Mesothelial cell of epicardium (in vitro differentiated cells): ENCODE measurements at regions not wholly inside any gene's neighbourhood (a gene's known extent, or its start where the extent isn't known, plus 50 kb on each side); places are given as distances from the start of the nearest gene placed in this dataset.

Source experiments
- DNase-seq, 2 experiments: peaks; one replicate each; pipeline ENCODE4 v3.0.0; 2021; ENCODE audit warnings: low spot score in 2 of 2; ENCODE audit not compliant: unreplicated experiment in 2 of 2
- H3K27ac Mint-ChIP-seq: 2 replicates; pipeline ENCODE4 v1.8.0; 2021; ENCODE audit warnings: mixed read lengths
- H3K27me3 Mint-ChIP-seq: 2 replicates; pipeline ENCODE4 v1.8.0; 2021; ENCODE audit warnings: low read depth, mixed read lengths
- H3K36me3 Mint-ChIP-seq: 2 replicates; pipeline ENCODE4 v1.8.0; 2021; ENCODE audit warnings: mixed read lengths
- H3K4me1 Mint-ChIP-seq: 2 replicates; pipeline ENCODE4 v1.8.0; 2021; ENCODE audit warnings: mixed read lengths
- H3K4me3 Mint-ChIP-seq: 2 replicates; pipeline ENCODE4 v1.8.0; 2021; ENCODE audit warnings: mild to moderate bottlenecking, moderate library complexity, mixed read lengths
- H3K9me3 Mint-ChIP-seq: 2 replicates; pipeline ENCODE4 v1.8.0; 2021; ENCODE audit warnings: mixed read lengths
- TF ChIP-seq, protein P1 (sequence below): fragments of 200-600 bp; sonication (generic); IDR thresholded peaks from one replicate; pipeline ENCODE4 v1.5.0; 2021; ENCODE audit warnings: antibody characterized with exemption; ENCODE audit not compliant: unreplicated experiment

DNA sequence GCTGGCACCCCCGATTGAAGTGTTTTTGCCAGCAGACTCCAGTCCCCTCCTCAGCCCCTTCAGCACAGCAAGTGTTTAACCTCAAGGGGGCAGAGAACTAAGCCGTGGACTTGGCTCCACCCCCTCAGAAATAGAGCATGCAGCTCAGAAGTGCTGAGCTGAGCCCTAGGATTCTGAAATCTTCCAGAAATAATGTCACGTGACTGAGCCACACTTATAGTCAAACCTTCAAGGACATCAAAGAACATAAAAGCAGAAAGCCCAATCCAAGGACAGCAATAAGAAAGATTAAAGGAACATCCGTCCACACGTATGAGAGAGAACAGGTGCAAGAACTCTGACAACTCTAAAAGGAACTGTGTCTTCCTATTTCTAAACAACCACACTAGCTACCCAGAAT lies 317.7 kb upstream of the LRFN5 start:
- H3K27me3 Mint-ChIP-seq, result no peaks in the 10 kb centered on the region
- no peak for DNase-seq
- no peak overlapping the region for H3K27ac Mint-ChIP-seq
- peaks cover 13% of the 10 kb centered on the region for H3K9me3 Mint-ChIP-seq
- no peak overlapping the region for H3K4me3 Mint-ChIP-seq
- H3K4me1 Mint-ChIP-seq, result no peaks in the 10 kb centered on the region
- peaks cover 4% of the 10 kb centered on the region for H3K36me3 Mint-ChIP-seq
- TF ChIP-seq, protein P1, sequence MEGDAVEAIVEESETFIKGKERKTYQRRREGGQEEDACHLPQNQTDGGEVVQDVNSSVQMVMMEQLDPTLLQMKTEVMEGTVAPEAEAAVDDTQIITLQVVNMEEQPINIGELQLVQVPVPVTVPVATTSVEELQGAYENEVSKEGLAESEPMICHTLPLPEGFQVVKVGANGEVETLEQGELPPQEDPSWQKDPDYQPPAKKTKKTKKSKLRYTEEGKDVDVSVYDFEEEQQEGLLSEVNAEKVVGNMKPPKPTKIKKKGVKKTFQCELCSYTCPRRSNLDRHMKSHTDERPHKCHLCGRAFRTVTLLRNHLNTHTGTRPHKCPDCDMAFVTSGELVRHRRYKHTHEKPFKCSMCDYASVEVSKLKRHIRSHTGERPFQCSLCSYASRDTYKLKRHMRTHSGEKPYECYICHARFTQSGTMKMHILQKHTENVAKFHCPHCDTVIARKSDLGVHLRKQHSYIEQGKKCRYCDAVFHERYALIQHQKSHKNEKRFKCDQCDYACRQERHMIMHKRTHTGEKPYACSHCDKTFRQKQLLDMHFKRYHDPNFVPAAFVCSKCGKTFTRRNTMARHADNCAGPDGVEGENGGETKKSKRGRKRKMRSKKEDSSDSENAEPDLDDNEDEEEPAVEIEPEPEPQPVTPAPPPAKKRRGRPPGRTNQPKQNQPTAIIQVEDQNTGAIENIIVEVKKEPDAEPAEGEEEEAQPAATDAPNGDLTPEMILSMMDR, result no peak

DNA sequence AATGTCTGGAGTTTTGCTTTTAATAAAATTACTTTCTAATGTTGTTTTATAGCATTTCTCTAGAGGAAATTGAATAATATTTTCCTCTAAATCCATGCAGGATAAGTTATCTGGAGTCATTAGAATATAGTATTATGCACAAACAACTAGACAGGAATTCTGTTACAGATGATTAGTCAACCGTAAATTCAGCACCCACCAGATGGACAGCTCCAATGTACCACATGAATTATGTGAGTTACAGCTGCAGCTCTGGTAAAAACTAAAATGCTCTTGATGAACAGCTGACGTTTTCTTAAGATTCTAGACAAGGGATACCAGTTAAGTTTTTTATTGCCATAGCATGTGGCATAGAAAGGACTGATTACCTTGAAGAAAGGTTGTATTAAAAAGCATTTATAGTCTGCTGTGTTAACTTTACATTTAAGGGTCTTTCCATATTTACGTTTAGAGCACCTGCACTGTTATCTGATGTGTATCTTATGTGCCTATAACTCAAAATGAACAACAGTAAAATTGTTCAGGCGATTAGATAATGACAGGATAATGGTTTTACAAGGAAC lies 321.4 kb upstream of the LRFN5 start:
- Mint-ChIP-seq H3K36me3 (peaks cover 4% of the 10 kb centered on the region), H3K9me3 (peaks cover 5% of the 10 kb centered on the region), H3K4me3 (no peak overlapping the region), H3K27me3 (no peaks in the 10 kb centered on the region), H3K4me1 (no peaks in the 10 kb centered on the region), H3K27ac (no peak overlapping the region)
- TF ChIP-seq, protein P1, result no peak
- DNase-seq, result peak in 1 of 2 experiments; percentile 44

DNA sequence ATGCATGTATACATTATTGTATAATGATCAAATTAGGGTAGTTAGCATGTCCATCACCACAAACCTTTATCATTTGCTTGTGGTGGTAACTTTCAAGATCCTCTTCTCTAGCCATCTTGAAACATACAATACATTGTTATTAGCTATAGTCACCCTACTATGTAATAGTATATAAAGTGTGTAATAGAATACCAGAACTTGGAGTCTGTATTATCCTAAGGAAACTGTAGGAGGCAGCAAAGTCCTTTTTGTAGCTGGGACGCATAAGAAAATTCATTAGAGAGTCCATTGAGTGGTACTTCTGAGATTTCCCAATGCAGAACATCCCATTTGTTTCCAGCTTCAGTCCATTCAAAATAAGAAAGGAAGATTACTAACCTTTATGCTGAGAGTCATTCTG lies 325.9 kb upstream of the LRFN5 start:
- H3K4me3 Mint-ChIP-seq, result no peak overlapping the region
- no peaks in the 10 kb centered on the region for H3K27me3 Mint-ChIP-seq
- TF ChIP-seq, protein P1, result no peak
- peaks cover 3% of the 10 kb centered on the region for H3K36me3 Mint-ChIP-seq
- no peak overlapping the region for H3K27ac Mint-ChIP-seq
- DNase-seq, result no peak
- no peaks in the 10 kb centered on the region for H3K4me1 Mint-ChIP-seq
- H3K9me3 Mint-ChIP-seq, result peaks cover 21% of the 10 kb centered on the region

DNA sequence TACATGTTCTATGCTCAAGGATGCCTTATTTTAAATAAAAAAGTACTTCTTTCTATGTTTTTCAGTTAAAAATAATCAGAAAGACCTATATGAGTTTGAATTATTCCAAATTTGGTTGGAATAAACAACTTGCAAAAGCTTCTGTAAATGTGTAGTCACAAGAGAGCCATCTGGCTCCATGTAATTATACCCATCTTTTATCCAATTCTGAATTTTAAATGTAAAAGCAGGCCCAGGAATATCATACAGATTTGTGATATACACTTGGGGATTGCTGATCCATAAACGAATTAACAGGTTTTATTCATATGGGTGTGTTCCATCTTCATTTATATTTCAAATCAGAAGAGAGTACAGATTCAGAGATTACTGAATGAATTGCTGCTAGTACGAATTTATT lies 329.2 kb upstream of the LRFN5 start:
- no peak overlapping the region for H3K27ac Mint-ChIP-seq
- H3K4me1 Mint-ChIP-seq, result no peaks in the 10 kb centered on the region
- TF ChIP-seq, protein P1, result no peak
- no peaks in the 10 kb centered on the region for H3K27me3 Mint-ChIP-seq
- peaks cover 22% of the 10 kb centered on the region for H3K9me3 Mint-ChIP-seq
- H3K4me3 Mint-ChIP-seq, result no peak overlapping the region
- H3K36me3 Mint-ChIP-seq, result peaks cover 3% of the 10 kb centered on the region
- no peak for DNase-seq

DNA sequence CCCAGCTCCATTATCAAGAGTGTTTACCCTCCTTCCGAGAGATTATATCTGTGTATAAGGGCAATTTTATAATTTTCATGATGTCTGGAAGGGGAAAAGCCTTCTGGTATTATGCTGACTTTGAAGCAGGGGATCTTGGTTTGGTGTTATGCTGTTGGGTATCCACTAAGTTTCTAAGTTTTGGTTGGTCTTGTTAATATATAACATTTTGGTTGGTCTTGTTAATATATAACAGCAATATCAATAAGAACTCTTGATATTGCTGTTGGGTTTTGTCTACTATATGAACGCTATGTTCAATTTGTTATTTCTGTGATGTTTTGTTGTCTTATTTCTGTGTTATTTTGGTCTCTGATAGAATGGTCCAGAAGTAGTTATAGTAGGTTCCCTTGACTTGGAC lies 349.2 kb upstream of the LRFN5 start:
- no peak overlapping the region for H3K27ac Mint-ChIP-seq
- TF ChIP-seq, protein P1, result no peak
- H3K9me3 Mint-ChIP-seq, result peaks cover 2% of the 10 kb centered on the region
- H3K4me1 Mint-ChIP-seq, result no peaks in the 10 kb centered on the region
- no peaks in the 10 kb centered on the region for H3K27me3 Mint-ChIP-seq
- H3K36me3 Mint-ChIP-seq, result peaks cover 3% of the 10 kb centered on the region
- DNase-seq, result no peak
- H3K4me3 Mint-ChIP-seq, result no peak overlapping the region

DNA sequence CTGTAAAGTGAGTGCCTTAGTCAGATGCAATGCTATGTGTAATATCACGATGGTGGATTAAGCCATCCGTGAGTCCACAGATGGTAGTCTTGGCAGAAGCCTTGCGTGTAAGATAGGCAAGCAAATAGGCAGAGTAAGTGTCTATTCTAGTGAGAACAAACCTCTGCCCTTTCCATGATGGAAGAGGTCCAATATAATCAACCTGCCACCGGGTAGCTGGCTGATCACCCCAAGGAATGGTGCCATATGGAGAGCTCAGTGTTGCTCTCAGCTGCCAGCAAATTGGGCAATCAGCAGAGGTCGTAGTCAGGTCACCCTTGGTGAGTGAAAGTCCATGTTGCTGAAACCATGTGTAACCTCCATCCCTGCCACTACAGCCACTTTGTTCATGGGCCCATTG lies 371.2 kb upstream of the LRFN5 start:
- Mint-ChIP-seq H3K4me1 (no peaks in the 10 kb centered on the region), H3K4me3 (no peak overlapping the region), H3K27ac (no peak overlapping the region), H3K36me3 (peaks cover 11% of the 10 kb centered on the region), H3K9me3 (peaks cover 50% of the 10 kb centered on the region), H3K27me3 (no peaks in the 10 kb centered on the region)
- DNase-seq, result no peak
- TF ChIP-seq, protein P1, result no peak
